ENCODE measurements at regions not wholly inside any gene's neighbourhood (a gene's known extent, or its start where the extent isn't known, plus 50 kb on each side); places are given as distances from the start of the nearest gene placed in this dataset.

GRCh38 chr5:101995585-101995984, 300.5 kb downstream of the SLCO4C1 start:
- H3T11ph ChIP-seq (ENCODE audit: low read length) = no peak overlapping the region
- no peak overlapping the region for H4K91ac ChIP-seq (ENCODE audit: insufficient read length, low read depth, low read length)
- H3K9ac ChIP-seq (ENCODE audit: extremely low read depth, insufficient read length, low read length) = no peak overlapping the region
- peaks cover 2% of the 10 kb centered on the region; the same call in 1 of the 2 replicates for H3K4me1 ChIP-seq (ENCODE audit: insufficient read depth, low read length)
- H3K9me3 Mint-ChIP-seq = no peaks in the 10 kb centered on the region; a peak in 1 of 5 replicates
- H3K36me3 Mint-ChIP-seq (ENCODE audit: insufficient read depth in 1 of 3, low read depth in 3 of 3) = no peaks in the 10 kb centered on the region
- H2AK5ac ChIP-seq (ENCODE audit: insufficient read length, low read length) = no peak overlapping the region
- no peak overlapping the region for H2BK15ac ChIP-seq (ENCODE audit: low read depth, low read length)
- H3K4me2 ChIP-seq (ENCODE audit: insufficient read depth, insufficient read length, low read length) = no peak overlapping the region
- no peak overlapping the region for H2BK12ac ChIP-seq (ENCODE audit: insufficient read length, low read depth, low read length)
- no peak overlapping the region for H3K18ac ChIP-seq (ENCODE audit: insufficient read length, low read depth, low read length)
- H2BK5ac ChIP-seq (ENCODE audit: insufficient read length, low read length) = no peak overlapping the region
- H3K14ac ChIP-seq (ENCODE audit: insufficient read depth, low read length) = no peak overlapping the region
- H2BK120ac ChIP-seq (ENCODE audit: low read depth, low read length, poor library complexity, severe bottlenecking) = no peak overlapping the region
- no peak overlapping the region for H4K8ac ChIP-seq (replicated peaks; ENCODE audit: insufficient read length, low read depth, low read length)
- no peak overlapping the region for H3K4ac ChIP-seq (ENCODE audit: low read depth, low read length)
- H3K79me2 ChIP-seq (ENCODE audit: insufficient read depth, low read length) = no peaks in the 10 kb centered on the region
- no peaks in the 10 kb centered on the region for H4K20me1 ChIP-seq (ENCODE audit: control insufficient read depth, insufficient read depth, insufficient read length)
- TF ChIP-seq CTCF (conservative IDR thresholded peaks at IDR 0.05) = no peak
- H3K27ac ChIP-seq (ENCODE audit: insufficient read length, low read depth, low read length) = no peak overlapping the region
- no peak overlapping the region for H2BK20ac ChIP-seq (ENCODE audit: low read depth, low read length, poor library complexity, severe bottlenecking)
- H3K27ac Mint-ChIP-seq = peak overlapping the region in 1 of 3 experiments; percentile 86; a peak in 4 of 7 replicates
- no peak overlapping the region for H4K5ac ChIP-seq (ENCODE audit: insufficient read length, low read depth, low read length)
- no peaks in the 10 kb centered on the region for H3K27me3 Mint-ChIP-seq (ENCODE audit: low read depth)
- no peaks in the 10 kb centered on the region for H3K27me3 ChIP-seq (ENCODE audit: insufficient read depth, low read length)
- no peak overlapping the region for H2AFZ ChIP-seq (ENCODE audit: low read length)
- H3K23ac ChIP-seq (ENCODE audit: insufficient read length, low read depth, low read length) = no peak overlapping the region
- peaks cover 17 to 18% of the 10 kb centered on the region in 2 experiments for H3K4me1 Mint-ChIP-seq
- WGBS (ENCODE audit: extremely low coverage, insufficient read length, low lambda C conversion rate) = no CpG with 5 or more reads among the region's 2 CpGs
- no peak overlapping the region for H3K4me3 Mint-ChIP-seq
- DNase-seq = no peak
- no peaks in the 10 kb centered on the region for H3K9me3 ChIP-seq (ENCODE audit: control insufficient read depth, low read depth, low read length)
- H3K23me2 ChIP-seq (ENCODE audit: insufficient read length, low read depth, low read length, poor library complexity, severe bottlenecking) = no peaks in the 10 kb centered on the region
- H3K56ac ChIP-seq (ENCODE audit: insufficient read length, low read depth, low read length) = no peak overlapping the region
- H3K79me1 ChIP-seq (ENCODE audit: insufficient read depth, low read depth, low read length, poor library complexity, severe bottlenecking) = no peaks in the 10 kb centered on the region

All from H9 (cell line).